GM21723 (cell line): ENCODE measurements at regions not wholly inside any gene's neighbourhood (a gene's known extent, or its start where the extent isn't known, plus 50 kb on each side); places are given as distances from the start of the nearest gene placed in this dataset.

Experiments used
- ATAC-seq: cut with Tn5 transposase; IDR thresholded peaks from one replicate; pipeline ENCODE4 v1.9.1; 2021; ENCODE audit warnings: mild to moderate bottlenecking, moderate library complexity; ENCODE audit not compliant: unreplicated experiment

GRCh38 chr3:177524742-177525141 lies 327.5 kb upstream of the TBL1XR1 start:
- ATAC-seq = no peak

- ATAC-seq = no peak
These were observed 328.1 kb upstream of the TBL1XR1 start for GRCh38 chr3:177525414-177525813.

GRCh38 chr3:177525987-177526712 lies 328.9 kb upstream of the TBL1XR1 start:
- ATAC-seq = no peak

GRCh38 chr3:177527182-177527581 lies 329.9 kb upstream of the TBL1XR1 start:
- ATAC-seq = no peak

- ATAC-seq = no peak
These were observed 331.2 kb upstream of the TBL1XR1 start for GRCh38 chr3:177528306-177529070.

GRCh38 chr3:177529071-177529550 lies 331.8 kb upstream of the TBL1XR1 start:
- no peak for ATAC-seq

GRCh38 chr3:177529716-177530335 lies 332.5 kb upstream of the TBL1XR1 start:
- ATAC-seq = no peak

- ATAC-seq = no peak
These were observed 333.6 kb upstream of the TBL1XR1 start for GRCh38 chr3:177530908-177531307.

GRCh38 chr3:177536873-177537272 lies 339.6 kb upstream of the TBL1XR1 start:
- no peak for ATAC-seq

- no peak for ATAC-seq
These were observed 340.3 kb upstream of the TBL1XR1 start for GRCh38 chr3:177537612-177538011.

- no peak for ATAC-seq
These were observed 340.9 kb upstream of the TBL1XR1 start for GRCh38 chr3:177538048-177538749.

- peak; percentile 94 for ATAC-seq
These were observed 341.8 kb upstream of the TBL1XR1 start for GRCh38 chr3:177538750-177539730.

- ATAC-seq = no peak
These were observed 344.3 kb upstream of the TBL1XR1 start for GRCh38 chr3:177541541-177541940.

- ATAC-seq = no peak
These were observed 348.7 kb upstream of the TBL1XR1 start for GRCh38 chr3:177545964-177546363.

- no peak for ATAC-seq
These were observed 350.5 kb upstream of the TBL1XR1 start for GRCh38 chr3:177547711-177548350.

- ATAC-seq = no peak
These were observed 353.4 kb upstream of the TBL1XR1 start for GRCh38 chr3:177550667-177551066.

- ATAC-seq = no peak
These were observed 354.2 kb upstream of the TBL1XR1 start for GRCh38 chr3:177551431-177551836.

GRCh38 chr3:177552051-177552450 lies 354.8 kb upstream of the TBL1XR1 start:
- ATAC-seq = no peak

- ATAC-seq = no peak
These were observed 355.7 kb upstream of the TBL1XR1 start for GRCh38 chr3:177553012-177553411.
